ENCODE measurements at regions not wholly inside any gene's neighbourhood (a gene's known extent, or its start where the extent isn't known, plus 50 kb on each side); places are given as distances from the start of the nearest gene placed in this dataset.

DNA sequence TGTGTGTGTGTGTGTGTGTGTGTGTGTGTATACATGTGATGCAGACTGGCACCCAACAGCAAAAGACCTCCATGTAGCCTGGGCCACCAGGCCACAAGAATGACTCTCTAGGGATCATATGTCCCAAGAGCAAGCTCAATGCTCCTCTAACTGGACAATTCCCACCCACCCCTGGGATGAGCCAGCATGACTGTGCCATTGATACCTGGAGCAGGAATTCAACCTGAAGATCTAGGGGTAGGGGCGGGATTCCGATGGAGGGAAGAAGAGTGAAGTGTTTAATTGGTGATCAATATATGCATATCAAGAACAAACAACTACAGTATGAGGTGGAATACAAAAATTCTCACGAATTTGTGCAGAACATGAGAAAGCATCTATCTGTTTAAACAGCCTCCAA, 136.2 kb downstream of the PSMG1 start:
- Histone ChIP-seq H3K27ac (peak overlapping the region in 4 of 10 donors; percentile 1 to 65 (median 20)), H3K27me3 (no peaks in the 10 kb centered on the region), H3K36me3 (no peaks in the 10 kb centered on the region), H3K9me3 (no peaks in the 10 kb centered on the region), H3K4me3 (no peak overlapping the region), H3K4me1 (peaks cover 0 to 36% (median 18%) of the 10 kb centered on the region in 9 donors)
- TF ChIP-seq, protein P1, sequence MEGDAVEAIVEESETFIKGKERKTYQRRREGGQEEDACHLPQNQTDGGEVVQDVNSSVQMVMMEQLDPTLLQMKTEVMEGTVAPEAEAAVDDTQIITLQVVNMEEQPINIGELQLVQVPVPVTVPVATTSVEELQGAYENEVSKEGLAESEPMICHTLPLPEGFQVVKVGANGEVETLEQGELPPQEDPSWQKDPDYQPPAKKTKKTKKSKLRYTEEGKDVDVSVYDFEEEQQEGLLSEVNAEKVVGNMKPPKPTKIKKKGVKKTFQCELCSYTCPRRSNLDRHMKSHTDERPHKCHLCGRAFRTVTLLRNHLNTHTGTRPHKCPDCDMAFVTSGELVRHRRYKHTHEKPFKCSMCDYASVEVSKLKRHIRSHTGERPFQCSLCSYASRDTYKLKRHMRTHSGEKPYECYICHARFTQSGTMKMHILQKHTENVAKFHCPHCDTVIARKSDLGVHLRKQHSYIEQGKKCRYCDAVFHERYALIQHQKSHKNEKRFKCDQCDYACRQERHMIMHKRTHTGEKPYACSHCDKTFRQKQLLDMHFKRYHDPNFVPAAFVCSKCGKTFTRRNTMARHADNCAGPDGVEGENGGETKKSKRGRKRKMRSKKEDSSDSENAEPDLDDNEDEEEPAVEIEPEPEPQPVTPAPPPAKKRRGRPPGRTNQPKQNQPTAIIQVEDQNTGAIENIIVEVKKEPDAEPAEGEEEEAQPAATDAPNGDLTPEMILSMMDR (IDR thresholded peaks at IDR 0.05): no peak
- DNase-seq (no peak), ATAC-seq (no peak)
- intact Hi-C loops (cut with DNase I): no loop called here
- 96 to 97% methylated on average over 3 of the region's 3 CpGs for WGBS, 2 donors

GRCh38 chr21:39046236-39046916, 136.9 kb downstream of the PSMG1 start:
- H3K4me1 ChIP-seq: peaks cover 2 to 36% (median 17%) of the 10 kb centered on the region in 9 donors
- no peak for DNase-seq
- H3K27me3 ChIP-seq: no peaks in the 10 kb centered on the region
- peak in 2 of 8 donors; percentile 41 to 55 for ATAC-seq
- no peaks in the 10 kb centered on the region for H3K9me3 ChIP-seq
- intact Hi-C loops (cut with DNase I): no loop called here
- TF ChIP-seq, protein P1 (IDR thresholded peaks at IDR 0.05): no peak
- WGBS, 2 donors: 92% methylated on average over 9 of the region's 9 CpGs
- no peak overlapping the region for H3K27ac ChIP-seq
- no peaks in the 10 kb centered on the region for H3K36me3 ChIP-seq
- H3K4me3 ChIP-seq: no peak overlapping the region

DNA sequence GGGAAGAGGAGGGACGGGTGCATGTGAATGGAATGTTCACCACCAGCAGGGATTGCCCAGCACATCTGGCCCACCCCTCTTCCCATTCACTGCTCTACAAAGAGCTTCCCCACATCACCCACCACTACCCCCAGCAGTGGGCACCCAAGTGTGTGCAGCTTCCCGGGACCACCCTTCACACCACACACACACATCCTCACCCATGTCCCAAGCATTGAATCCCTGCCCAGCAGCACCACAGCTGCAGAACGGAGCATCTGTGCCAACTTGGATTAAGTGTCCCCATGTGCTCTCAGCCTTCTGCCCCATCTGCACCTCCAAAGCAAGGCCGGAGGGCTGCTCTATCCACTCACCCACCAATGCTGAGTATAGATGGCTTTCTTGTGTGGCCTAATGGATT, 141.4 kb downstream of the PSMG1 start:
- peaks cover 0 to 39% (median 17%) of the 10 kb centered on the region in 9 donors for H3K4me1 ChIP-seq
- TF ChIP-seq, protein P1 (IDR thresholded peaks at IDR 0.05): no peak
- no peak for DNase-seq
- intact Hi-C loops (cut with DNase I): loop anchor here in 1 of 10 donors (5.0 kb wide), 1 partner anchor 35 kb away; no protein-coding TSS in a partner anchor
- H3K9me3 ChIP-seq: no peaks in the 10 kb centered on the region
- no peaks in the 10 kb centered on the region for H3K36me3 ChIP-seq
- H3K27me3 ChIP-seq: no peaks in the 10 kb centered on the region
- H3K27ac ChIP-seq: peak overlapping the region in 7 of 10 donors; percentile 64 to 91 (median 82)
- ATAC-seq: no peak
- 87 to 88% methylated on average over 4 of the region's 4 CpGs for WGBS, 2 donors
- no peak overlapping the region for H3K4me3 ChIP-seq

DNA sequence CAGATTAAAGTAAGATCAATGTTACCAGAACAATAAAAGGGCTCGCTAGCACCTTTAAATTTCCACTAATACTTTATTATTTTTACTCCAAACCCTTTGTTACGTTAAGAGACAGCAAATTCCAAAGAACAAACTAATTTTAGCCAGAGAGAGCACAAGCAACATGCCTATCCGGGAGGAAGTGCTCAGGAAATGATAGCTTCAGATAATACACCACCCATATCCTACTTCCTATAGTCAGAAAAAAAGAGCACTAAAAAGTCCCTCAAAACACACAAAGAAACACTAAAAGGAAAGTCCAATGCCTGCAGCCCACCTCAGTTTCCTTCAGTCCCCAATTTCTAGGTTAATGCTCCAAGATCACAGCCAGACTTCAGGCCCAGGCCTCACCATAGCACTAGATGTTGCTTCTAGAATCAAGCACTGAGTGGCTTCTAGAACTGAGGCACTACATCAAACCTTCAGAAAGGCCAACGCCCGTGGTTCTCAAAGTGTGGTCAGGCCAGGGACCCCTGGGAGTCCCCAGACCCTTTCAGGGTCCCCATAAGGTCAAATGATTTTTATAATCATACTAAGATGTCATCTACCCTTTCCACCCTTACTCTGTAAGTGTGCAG, 142.6 kb downstream of the PSMG1 start:
- H3K27ac ChIP-seq: peak overlapping the region; percentile 59 to 91 (median 72)
- DNase-seq (no peak), ATAC-seq (peak; percentile 38 to 91 (median 84))
- TF ChIP-seq, protein P1 (IDR thresholded peaks at IDR 0.05): no peak
- 42 to 48% methylated on average over 5 of the region's 5 CpGs for WGBS, 2 donors
- H3K27me3 ChIP-seq: no peaks in the 10 kb centered on the region
- H3K9me3 ChIP-seq: no peaks in the 10 kb centered on the region
- no peaks in the 10 kb centered on the region for H3K36me3 ChIP-seq
- no peak overlapping the region for H3K4me3 ChIP-seq
- intact Hi-C loops (cut with DNase I): loop anchor here in 1 of 10 donors (5.0 kb wide), 1 partner anchor 33 kb away; no protein-coding TSS in a partner anchor
- peaks cover 0 to 39% (median 17%) of the 10 kb centered on the region in 9 donors for H3K4me1 ChIP-seq
